Nephron progenitor cell (in vitro differentiated cells): ENCODE measurements at regions not wholly inside any gene's neighbourhood (a gene's known extent, or its start where the extent isn't known, plus 50 kb on each side); places are given as distances from the start of the nearest gene placed in this dataset.
"Not testable (repeated sequence)": the region's sequence is repeated elsewhere in the genome, so short reads cannot be mapped to it uniquely, and the experiment has no call there.

ENCODE experiments used
- DNase-seq: peaks from one replicate; pipeline ENCODE4 v3.0.0; 2021
- H3K27ac Mint-ChIP-seq: 2 replicates; pipeline ENCODE4 v1.8.0; 2021; ENCODE audit warnings: mild to moderate bottlenecking, moderate library complexity, mixed read lengths
- H3K27me3 Mint-ChIP-seq: 2 replicates; pipeline ENCODE4 v1.8.0; 2021; ENCODE audit warnings: mild to moderate bottlenecking, low read depth, mixed read lengths; ENCODE audit not compliant: poor library complexity
- H3K36me3 Mint-ChIP-seq: 2 replicates; pipeline ENCODE4 v1.8.0; 2021; ENCODE audit warnings: low read depth, mixed read lengths
- H3K4me1 Mint-ChIP-seq: 2 replicates; pipeline ENCODE4 v1.8.0; 2021; ENCODE audit warnings: mixed read lengths
- H3K4me3 Mint-ChIP-seq: 2 replicates; pipeline ENCODE4 v1.8.0; 2021; ENCODE audit warnings: mild to moderate bottlenecking, moderate library complexity, mixed read lengths
- H3K9me3 Mint-ChIP-seq: 2 replicates; pipeline ENCODE4 v1.8.0; 2021; ENCODE audit warnings: mild to moderate bottlenecking, moderate library complexity, mixed read lengths
- TF ChIP-seq, protein P1 (sequence below): fragments of 200-600 bp; sonication (generic); IDR thresholded peaks from 2 replicates; pipeline ENCODE4 v1.5.0; 2021; ENCODE audit warnings: antibody characterized with exemption

DNA sequence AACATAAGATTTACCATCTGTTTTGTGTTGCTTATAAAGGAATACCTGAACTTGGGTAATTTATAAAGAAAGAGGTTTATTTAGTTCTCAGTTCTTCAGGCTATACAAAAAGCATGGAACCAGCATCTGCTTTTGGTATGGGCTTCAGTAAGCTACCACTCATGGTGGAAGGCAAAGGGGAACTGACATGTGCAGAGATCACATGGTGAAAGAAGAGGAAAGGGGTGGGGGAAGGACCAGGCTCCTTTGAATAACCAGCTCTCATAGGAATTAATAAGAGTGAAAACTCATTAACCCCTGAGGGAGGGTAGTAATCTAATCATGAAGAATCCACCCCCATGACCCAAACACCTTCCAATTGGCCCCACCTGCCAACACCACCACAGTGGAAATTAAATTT is 89.5 kb upstream of the TMEM170B start:
- Mint-ChIP-seq H3K27ac (no peak overlapping the region), H3K4me3 (no peak overlapping the region), H3K36me3 (peaks cover 9% of the 10 kb centered on the region), H3K27me3 (peaks cover 4% of the 10 kb centered on the region), H3K4me1 (no peaks in the 10 kb centered on the region), H3K9me3 (peaks cover 41% of the 10 kb centered on the region)
- TF ChIP-seq, protein P1, sequence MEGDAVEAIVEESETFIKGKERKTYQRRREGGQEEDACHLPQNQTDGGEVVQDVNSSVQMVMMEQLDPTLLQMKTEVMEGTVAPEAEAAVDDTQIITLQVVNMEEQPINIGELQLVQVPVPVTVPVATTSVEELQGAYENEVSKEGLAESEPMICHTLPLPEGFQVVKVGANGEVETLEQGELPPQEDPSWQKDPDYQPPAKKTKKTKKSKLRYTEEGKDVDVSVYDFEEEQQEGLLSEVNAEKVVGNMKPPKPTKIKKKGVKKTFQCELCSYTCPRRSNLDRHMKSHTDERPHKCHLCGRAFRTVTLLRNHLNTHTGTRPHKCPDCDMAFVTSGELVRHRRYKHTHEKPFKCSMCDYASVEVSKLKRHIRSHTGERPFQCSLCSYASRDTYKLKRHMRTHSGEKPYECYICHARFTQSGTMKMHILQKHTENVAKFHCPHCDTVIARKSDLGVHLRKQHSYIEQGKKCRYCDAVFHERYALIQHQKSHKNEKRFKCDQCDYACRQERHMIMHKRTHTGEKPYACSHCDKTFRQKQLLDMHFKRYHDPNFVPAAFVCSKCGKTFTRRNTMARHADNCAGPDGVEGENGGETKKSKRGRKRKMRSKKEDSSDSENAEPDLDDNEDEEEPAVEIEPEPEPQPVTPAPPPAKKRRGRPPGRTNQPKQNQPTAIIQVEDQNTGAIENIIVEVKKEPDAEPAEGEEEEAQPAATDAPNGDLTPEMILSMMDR = no peak
- DNase-seq = no peak

DNA sequence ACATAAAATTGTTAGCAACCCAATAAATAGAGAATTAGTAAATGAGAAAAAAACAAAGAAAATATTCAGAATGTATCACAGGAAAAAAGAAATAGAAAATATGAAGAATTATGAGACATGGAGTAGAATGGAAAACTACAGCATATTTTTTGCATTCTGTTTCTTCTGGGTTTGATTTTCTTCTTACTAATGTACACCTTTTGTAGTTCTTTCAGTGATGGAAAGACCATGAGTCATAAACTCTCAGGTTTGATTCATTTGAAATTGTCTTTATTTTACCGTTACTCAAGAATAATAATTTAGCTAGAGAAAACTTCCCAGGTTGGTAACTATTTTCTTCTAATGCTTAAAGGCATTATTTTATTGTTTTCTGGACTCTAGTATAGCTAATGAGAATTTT is 90.3 kb upstream of the TMEM170B start:
- no peak overlapping the region for H3K4me3 Mint-ChIP-seq
- DNase-seq = no peak

DNA sequence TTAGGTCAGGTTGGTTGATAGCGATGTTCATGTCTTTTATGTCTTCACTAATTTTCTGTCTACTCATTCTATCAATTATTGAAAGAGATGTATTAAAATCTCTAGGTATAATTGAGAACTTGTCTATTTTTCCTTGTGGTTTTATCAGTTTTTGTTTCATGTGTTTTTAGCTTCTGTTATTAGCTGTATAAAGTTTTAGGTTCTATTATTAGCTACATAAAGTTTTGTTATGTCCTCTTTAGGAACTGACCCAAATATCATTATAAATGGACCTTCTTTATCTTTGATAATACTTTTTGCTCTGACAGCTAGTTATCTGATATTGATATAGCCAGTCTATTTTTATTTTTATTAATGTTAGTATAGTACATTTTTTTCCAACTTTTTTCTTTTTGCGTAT is 92.4 kb upstream of the TMEM170B start:
- TF ChIP-seq, protein P1 = no peak
- H3K4me3 Mint-ChIP-seq = no peak overlapping the region
- H3K9me3 Mint-ChIP-seq = peaks cover 48% of the 10 kb centered on the region

More for the DNA sequence above, 90.3 kb upstream of the TMEM170B start:
- Mint-ChIP-seq H3K4me1 (no peaks in the 10 kb centered on the region), H3K36me3 (peaks cover 9% of the 10 kb centered on the region), H3K27ac (no peak overlapping the region), H3K27me3 (peaks cover 4% of the 10 kb centered on the region), H3K9me3 (peaks cover 43% of the 10 kb centered on the region)
- TF ChIP-seq, protein P1 = no peak

DNA sequence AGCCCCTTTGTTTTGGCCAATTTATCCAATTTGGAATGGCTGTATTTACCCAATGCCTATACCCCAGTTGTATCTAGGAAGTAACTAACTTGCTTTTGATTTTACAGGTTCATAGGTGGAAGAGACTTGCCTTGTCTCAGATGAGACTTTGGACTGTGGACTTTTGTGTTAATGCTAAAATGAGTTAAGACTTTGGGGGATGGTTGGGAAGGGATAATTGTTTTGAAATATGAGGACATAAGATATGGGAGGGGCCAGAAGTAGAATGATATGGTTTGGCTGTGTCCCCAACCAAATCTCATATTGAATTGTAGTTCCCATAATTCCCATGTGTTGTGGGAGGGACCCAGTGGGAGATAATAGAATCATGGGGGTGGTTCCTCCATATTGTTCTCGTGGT is 94.4 kb upstream of the TMEM170B start:
- peaks cover 40% of the 10 kb centered on the region for H3K9me3 Mint-ChIP-seq
- not testable (repeated sequence) for H3K27ac Mint-ChIP-seq, H3K4me1 Mint-ChIP-seq, H3K27me3 Mint-ChIP-seq, H3K36me3 Mint-ChIP-seq, DNase-seq, H3K4me3 Mint-ChIP-seq

More for the DNA sequence above, 92.4 kb upstream of the TMEM170B start:
- Mint-ChIP-seq H3K27ac (no peak overlapping the region), H3K36me3 (peaks cover 9% of the 10 kb centered on the region), H3K27me3 (peaks cover 4% of the 10 kb centered on the region), H3K4me1 (no peaks in the 10 kb centered on the region)
- no peak for DNase-seq

DNA sequence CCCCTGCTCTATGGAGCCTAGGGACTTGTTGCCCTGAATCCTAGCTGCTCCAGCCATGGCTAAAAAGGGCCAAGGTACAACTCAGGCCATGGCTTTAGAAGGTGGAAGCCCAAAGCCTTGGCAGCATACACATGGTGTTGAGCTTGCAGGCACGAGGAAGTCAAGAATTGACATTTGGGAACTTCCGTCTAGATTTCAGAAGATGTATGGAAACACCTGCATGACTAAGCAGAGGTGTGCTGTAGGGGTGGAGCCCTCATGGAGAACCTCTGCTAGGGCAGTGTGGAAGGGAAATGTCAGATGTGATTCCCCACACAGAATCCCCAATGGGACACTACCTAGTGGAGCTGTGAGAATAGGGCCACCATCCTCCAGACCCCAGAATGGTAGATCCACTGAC is 95.1 kb upstream of the TMEM170B start:
- Mint-ChIP-seq H3K9me3 (peaks cover 40% of the 10 kb centered on the region), H3K27ac (no peak overlapping the region), H3K36me3 (peaks cover 5% of the 10 kb centered on the region), H3K4me1 (no peaks in the 10 kb centered on the region), H3K4me3 (no peak overlapping the region), H3K27me3 (no peaks in the 10 kb centered on the region)
- TF ChIP-seq, protein P1 = no peak
- no peak for DNase-seq

DNA sequence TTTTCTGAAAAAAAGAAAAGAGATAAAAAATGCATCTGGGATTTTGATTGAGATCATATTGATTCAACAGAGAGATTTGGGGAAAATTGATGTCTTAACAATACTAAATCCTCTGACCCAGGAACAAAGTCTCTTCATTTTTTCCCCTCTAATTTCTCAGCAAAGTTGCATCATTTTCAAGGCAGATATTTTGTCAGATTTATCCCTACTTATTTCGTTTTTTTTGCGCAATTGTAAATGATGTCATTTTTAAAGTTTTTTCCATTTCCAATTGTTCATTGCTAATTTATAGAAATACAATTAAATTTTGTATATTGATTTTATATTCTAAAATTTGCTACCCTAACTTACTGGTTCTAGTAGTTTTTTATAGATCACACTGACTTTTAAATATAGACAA is 97.7 kb upstream of the TMEM170B start:
- Mint-ChIP-seq H3K27me3 (no peaks in the 10 kb centered on the region), H3K36me3 (no peaks in the 10 kb centered on the region), H3K9me3 (peaks cover 24% of the 10 kb centered on the region), H3K4me1 (peaks cover under 1% of the 10 kb centered on the region), H3K27ac (no peak overlapping the region), H3K4me3 (no peak overlapping the region)
- no peak for DNase-seq
- TF ChIP-seq, protein P1 = no peak
